ENCODE measurements at regions not wholly inside any gene's neighbourhood (a gene's known extent, or its start where the extent isn't known, plus 50 kb on each side); places are given as distances from the start of the nearest gene placed in this dataset.

DNA sequence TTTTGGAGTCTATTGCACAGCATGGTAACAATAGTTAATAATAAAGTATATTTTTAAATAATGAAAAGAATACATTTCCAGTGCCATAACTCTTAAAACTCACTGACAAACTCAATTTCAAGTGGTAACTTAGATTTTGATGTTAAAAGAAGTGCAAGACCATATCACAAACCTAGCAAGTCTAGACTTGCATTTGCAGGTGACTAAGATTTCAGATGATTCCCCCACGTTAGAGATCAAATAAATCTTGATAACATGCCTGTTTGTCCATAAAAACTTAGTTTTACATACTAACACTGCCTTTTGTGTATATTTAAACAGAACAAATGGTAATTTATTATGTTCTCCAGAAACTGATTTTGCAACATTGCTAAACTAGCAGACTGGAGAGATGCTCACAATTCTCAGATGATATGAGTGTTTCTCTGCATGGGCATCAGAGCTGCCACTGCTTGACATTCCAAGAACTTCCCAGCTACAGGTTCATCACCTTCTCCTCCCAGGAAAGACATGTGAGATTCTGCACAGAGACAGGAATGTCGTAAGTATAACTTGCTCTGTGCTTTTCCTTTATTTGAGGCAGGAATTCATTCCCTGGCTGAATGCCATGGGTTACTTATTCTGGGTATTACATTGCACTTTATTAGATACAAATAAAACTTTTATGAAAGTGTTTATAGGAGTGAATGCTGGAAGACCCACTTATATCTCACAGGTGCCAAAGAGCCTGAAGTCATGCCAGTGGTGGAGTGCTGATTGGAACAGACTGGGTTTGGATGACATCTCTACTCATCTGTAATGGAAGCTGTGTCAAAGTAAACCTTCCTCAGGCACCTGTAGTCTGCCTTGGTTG is 160.2 kb upstream of the FOXA2 start:
- no peak for DNase-seq

- DNase-seq, result no peak
Measured at GRCh38 chr20:22745194-22745500, 160.8 kb upstream of the FOXA2 start.

DNA sequence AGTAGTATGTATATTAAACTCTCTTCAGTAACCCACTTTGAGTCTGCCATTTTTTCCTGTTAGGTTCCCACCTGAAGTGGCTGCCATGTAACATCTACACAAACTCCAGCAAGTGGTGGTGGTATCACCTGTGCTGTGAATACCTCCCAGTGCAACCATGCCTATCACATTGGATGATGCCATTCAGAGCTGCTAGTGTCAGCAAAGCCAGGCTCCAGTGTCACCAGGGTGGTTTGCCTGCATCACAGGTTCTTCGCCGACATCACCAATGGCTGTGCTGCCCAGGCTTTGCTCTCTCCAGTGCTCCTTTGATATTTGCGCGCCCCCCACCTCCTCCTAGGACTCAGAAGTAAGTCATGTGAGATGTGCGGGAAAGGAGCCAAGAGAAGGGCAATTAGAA is 162.6 kb upstream of the FOXA2 start:
- DNase-seq, result no peak

DNA sequence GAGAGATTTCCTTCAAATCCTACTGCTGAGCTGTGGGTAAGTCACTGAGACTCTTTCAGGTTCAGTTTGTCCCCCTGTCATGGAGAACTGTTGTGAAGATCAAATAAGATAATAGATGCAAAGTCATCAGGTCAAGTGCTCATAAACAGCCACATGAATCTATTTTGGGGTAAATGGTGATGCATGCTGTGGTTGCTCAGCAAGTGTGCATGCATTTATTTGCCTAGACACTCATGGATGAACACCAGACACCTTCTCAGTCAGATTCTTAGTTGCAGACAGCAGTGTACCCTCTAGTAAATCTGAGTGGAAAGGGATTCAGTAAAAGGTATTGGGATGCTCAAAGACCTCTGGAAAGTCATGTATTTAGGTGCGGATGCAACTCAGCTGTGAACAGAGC is 168.0 kb upstream of the FOXA2 start:
- DNase-seq, result no peak

DNA sequence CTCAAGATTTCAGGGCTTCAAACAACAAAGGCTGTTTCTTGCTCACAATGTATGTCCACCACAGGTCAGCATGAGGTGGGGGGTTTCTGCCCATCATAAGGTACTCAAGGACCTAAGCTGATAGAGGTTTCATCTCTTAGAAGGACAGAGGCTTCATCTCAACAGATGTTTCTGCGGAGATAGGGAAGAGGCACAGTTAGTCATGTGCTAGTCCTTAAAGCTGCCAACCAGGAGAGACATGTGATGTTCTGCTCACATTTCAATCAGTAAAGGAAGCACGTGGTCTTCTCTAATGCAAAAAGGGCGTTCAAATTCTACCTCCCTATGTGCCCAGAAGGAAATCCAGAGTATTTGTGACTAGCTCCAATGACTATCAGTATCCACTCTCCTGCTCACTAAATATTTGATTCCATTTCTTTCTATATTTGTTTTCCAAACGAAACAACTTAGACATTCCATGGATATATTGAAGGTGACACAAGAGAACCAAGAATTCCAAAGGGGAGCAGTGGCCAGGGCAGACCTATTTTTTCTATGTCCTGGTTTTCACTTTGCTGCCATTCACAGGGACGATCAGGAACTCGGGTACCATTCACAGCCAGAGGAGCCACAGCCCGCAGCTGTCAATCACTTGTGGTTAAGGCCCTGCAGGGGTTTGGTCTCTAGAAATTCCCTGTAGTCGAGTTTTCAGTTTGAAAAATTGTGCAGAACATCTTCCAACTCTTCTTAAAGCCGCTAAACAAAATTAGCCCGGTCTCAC is 173.2 kb upstream of the FOXA2 start:
- DNase-seq, result no peak

DNA sequence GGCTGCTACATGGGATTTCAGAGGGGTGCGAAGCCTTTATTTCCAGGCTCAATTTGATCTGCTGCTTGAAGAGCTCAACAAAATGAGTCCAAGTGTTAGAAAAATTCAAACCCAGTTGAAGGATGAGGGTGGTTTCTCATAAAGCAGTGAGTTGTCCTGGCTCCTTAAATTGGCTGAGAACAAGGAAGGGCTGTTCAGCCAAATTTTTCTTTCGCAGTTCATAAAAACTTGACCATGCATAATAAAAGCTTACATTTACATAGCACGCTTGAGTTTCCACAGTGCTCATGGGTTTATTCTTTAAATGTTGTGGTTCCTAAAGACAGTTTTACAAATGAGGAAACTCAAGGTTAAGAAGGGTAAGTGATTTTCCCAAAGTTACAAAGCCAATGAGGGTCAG is 174.4 kb upstream of the FOXA2 start:
- no peak for DNase-seq

DNA sequence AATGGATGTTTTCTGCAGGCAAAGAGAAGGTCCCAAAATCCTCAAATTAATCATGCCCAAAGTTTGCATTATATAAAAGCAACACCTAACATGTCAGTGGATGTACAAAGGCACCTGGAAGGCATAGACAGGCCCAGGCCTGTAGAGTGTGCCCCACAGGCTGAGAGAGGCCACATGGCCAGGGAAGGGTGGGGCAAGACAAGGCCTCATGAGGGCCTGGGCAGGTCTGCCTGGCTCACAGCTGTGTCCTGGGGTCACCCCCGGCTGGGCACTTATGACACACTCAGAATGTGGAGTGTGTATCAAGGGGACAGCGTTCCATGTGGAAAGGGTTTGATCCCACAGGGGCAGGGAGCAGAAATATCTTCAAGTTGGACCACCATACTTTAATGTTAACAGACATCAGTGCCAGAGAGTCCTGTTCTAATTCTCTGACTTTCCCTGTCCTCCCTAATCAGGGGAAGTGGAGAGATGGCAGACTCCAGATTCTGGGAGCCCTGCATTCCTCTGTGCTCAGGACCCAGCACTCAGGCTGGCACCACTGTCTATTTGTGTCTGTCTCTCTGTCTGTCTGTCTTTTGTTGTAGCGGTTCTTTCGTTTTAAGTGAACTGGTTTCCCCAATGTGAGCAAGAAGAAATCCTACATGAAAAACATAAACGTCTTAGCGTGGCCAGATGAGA is 178.3 kb upstream of the FOXA2 start:
- no peak for DNase-seq

- DNase-seq, result no peak
Measured at GRCh38 chr20:22763257-22763906, 179.0 kb upstream of the FOXA2 start.

- DNase-seq, result no peak
Measured at GRCh38 chr20:22768266-22769178, 184.2 kb upstream of the FOXA2 start.

GRCh38 chr20:22770241-22770800 is 185.9 kb upstream of the FOXA2 start:
- no peak for DNase-seq

DNA sequence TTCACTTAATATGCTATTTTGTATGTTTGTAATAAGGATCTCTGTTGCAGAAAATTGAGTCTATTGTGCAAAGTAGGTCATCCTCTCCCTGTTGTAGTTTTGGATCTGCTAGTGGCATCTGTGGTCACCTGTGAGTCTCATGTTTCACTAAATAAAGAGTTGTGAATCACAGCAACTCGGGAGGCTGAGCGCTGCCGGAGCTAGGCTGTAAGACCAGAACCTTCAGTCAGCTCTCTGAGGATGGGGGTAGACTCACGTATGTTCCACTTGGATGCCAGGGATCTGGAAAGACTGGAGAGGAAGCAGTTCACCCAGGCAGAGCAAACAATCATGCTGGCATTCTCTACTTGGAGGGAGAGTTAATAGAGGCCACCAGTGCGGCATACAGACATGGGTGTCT is 187.3 kb upstream of the FOXA2 start:
- DNase-seq, result no peak

DNA sequence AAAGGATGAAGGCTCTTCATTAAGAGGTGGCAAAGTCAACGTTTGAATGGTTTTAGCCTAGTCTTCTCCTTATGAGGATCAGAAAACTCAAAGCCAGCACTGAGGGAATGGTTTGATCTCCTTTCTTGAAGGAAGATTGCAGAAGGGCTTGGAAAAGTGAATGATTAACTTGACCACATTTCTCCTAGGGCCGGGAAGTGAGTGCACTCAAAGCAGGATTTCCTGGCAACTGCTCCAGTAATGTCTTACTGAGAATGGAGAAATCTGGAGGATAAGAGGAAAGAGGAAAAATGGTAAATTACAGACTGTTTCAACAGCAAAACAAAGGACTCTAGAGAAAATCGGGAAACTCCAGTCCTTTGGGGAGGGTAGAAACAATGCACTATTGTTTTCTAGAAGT is 189.0 kb upstream of the FOXA2 start:
- no peak for DNase-seq

- DNase-seq, result no peak
Measured at GRCh38 chr20:22775256-22775655, 190.9 kb upstream of the FOXA2 start.

- DNase-seq, result no peak
Measured at GRCh38 chr20:22775671-22776139, 191.3 kb upstream of the FOXA2 start.

- DNase-seq, result no peak
Measured at GRCh38 chr20:22776369-22776768, 192.0 kb upstream of the FOXA2 start.

DNA sequence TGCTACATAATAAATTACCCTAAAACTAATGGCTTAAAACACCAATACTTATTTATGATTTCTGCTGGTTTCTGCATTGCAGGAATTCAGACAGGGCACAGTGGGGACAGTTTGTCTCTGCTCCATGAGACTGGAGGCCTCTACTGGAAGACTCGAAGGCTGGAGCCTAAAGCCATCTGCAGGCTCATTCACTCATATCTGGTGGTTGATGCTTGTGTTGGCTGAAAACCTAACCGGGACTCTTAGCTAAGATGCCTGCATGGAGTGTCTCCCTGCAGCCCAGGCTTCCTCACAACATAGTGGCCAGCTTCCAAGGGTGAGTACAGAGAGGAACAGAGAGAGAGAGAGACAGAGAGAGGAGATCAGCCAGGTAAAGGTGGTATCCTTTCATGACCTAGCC is 195.5 kb upstream of the FOXA2 start:
- no peak for DNase-seq

- DNase-seq, result no peak
Measured at GRCh38 chr20:22781869-22782268, 197.5 kb upstream of the FOXA2 start.

GRCh38 chr20:22789676-22790075 is 205.3 kb upstream of the FOXA2 start:
- no peak for DNase-seq

DNA sequence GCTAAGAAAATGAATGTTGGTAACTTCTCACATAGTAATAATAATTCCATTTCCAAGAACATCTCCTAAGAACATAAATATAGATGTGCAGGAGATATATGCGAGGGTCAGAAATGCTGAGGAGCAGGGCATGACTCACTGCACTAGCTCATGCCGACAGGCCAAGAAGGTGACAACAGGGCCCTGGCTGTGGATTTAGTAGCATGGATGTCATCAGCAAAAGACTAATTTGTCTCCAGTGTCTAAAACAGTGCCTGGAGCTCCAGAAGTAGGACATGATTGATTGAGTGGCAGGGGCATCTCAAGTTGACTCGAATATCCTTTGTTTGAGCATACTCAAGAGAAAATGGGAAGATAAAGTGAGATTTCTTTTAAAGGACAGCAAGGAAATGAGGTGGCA is 207.0 kb upstream of the FOXA2 start:
- DNase-seq, result no peak

DNA sequence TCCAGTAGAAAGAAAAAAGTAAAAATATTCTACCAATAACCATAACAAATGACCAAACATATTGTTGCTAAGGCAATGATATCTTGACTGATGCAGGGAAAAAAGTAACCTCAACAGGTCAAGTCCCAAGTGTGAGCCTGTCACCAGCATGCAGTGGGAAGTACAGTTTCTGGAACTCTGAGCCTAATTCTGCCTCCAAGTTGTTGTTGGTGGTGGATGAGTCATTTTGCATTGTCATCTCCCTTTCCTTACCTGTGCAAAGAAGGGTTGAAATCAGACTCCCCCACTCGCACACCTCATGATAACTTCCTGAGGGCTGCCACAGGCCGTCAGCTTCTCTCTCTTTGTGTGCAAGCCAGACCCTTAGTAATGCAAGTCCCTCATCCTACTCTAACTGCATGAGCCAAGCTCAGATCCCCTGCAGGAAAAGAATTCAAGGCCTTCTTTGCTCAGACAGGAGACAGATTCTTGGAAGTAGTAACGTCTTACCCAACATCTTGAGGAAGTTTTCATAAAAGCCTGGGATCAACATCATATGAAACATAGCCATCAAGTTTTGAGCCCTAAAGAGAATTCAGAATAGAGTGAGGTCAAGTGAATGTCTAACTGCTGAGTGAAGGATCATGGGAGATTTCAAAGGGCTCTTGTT is 207.6 kb upstream of the FOXA2 start:
- DNase-seq, result no peak

- DNase-seq, result no peak
Measured at GRCh38 chr20:22794200-22794599, 209.8 kb upstream of the FOXA2 start.

Measured in activated CD4-positive, alpha-beta T cell treated with anti-CD3 and anti-CD28 coated beads for 1 hour (primary cell).